ENCODE measurements at regions not wholly inside any gene's neighbourhood (a gene's known extent, or its start where the extent isn't known, plus 50 kb on each side); places are given as distances from the start of the nearest gene placed in this dataset.
A peak's percentile ranks its signal among the peaks of the same experiment; 100 is the strongest.
"Not testable (repeated sequence)": the region's sequence is repeated elsewhere in the genome, so short reads cannot be mapped to it uniquely, and the experiment has no call there.

DNA sequence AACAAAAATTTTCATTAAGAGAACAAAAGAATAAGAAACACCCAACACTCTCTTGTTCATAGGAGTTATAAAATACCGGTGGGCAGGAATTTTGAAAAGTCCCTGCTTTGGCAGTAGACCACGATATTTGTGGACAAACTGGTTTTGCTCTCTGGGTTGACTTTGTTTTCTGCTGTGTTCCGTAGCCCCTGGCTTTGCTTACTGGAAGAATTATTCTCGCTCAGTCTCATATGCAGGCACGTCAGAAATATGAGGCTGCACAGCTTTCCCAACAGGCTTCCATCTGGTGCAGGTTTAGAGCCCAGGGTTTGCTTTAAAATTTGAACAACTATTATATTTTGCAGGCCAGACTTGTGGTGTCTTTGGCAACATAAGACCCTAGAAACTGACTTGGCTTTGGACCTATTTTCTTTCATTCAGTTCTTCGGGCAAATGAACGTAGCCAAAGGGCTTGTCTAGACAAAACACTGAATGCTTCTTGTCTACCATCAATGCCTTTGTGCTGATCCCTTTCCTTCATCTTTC is 2012.6 kb downstream of the PCDH9 start:
- DNase-seq (ENCODE audit: low read depth) = no peak
- TF ChIP-seq, protein P1, sequence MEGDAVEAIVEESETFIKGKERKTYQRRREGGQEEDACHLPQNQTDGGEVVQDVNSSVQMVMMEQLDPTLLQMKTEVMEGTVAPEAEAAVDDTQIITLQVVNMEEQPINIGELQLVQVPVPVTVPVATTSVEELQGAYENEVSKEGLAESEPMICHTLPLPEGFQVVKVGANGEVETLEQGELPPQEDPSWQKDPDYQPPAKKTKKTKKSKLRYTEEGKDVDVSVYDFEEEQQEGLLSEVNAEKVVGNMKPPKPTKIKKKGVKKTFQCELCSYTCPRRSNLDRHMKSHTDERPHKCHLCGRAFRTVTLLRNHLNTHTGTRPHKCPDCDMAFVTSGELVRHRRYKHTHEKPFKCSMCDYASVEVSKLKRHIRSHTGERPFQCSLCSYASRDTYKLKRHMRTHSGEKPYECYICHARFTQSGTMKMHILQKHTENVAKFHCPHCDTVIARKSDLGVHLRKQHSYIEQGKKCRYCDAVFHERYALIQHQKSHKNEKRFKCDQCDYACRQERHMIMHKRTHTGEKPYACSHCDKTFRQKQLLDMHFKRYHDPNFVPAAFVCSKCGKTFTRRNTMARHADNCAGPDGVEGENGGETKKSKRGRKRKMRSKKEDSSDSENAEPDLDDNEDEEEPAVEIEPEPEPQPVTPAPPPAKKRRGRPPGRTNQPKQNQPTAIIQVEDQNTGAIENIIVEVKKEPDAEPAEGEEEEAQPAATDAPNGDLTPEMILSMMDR (conservative IDR thresholded peaks at IDR 0.05; ENCODE audit: low read depth, low read length) = no peak
- H3K4me3 ChIP-seq (ENCODE audit: low read depth, low read length) = no peak overlapping the region

DNA sequence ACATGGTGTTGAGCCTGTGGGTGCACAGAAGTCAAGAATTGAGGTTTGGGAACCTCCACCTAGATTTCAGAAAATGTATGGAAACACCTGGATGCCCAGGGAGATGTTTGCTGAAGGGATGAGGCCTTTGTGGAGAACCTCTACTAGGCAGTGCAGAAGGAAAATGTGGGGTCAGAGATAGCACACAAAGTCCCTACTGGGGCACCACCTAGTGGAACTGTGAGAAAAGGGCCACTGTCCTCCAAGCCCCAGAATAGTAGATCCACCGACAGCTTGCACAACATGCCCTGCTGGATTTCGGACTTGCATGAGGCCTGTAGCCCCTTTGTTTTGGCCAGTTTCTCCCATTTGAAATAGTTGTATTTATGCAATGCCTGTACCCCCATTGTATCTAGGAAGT is 2027.3 kb downstream of the PCDH9 start:
- DNase-seq (ENCODE audit: low read depth); H3K4me3 ChIP-seq (ENCODE audit: low read depth, low read length): not testable (repeated sequence)
- TF ChIP-seq, protein P1 (conservative IDR thresholded peaks at IDR 0.05; ENCODE audit: low read depth, low read length) = peak; percentile 4

DNA sequence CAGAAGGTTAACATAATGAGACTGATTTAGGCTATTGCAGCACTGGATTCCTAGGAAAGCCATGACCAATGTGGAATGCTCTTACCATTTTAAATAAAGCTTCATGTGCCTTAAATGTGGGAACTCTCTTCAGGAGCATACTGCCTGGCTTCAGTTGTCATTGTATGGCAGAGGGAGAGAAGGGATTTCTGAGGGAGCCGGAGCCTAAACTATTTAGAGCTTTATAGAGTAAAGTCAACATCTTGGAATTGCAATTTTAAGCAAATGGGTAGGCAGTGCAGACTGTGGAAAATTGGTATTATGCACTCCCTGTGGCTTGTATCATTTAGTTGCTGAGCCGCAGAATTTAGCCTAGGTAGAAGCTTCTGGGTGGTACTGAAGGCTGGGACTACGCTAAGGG is 2041.4 kb downstream of the PCDH9 start:
- TF ChIP-seq, protein P1 (conservative IDR thresholded peaks at IDR 0.05; ENCODE audit: low read depth, low read length) = no peak
- no peak for DNase-seq (ENCODE audit: low read depth)
- no peak overlapping the region for H3K4me3 ChIP-seq (ENCODE audit: low read depth, low read length)

DNA sequence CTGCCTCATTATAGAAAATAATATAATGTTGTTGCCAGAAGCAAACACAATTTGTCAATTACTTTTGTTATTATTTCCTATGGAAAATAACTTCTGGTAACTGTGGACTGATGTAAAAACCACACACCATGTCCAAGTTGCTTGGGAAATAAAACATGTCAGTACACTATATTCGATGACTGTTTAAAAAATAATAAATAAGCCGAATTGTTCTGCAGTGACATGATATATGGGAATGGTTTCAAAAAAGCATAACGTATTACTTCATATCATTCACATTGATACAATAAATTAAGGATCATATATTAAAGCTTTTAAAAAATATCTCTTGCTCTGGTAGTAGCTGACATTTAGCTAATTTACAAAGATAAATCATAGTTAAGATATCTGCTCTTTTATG is 2062.1 kb downstream of the PCDH9 start:
- TF ChIP-seq, protein P1 (conservative IDR thresholded peaks at IDR 0.05; ENCODE audit: low read depth, low read length) = no peak
- no peak for DNase-seq (ENCODE audit: low read depth)
- no peak overlapping the region for H3K4me3 ChIP-seq (ENCODE audit: low read depth, low read length)

DNA sequence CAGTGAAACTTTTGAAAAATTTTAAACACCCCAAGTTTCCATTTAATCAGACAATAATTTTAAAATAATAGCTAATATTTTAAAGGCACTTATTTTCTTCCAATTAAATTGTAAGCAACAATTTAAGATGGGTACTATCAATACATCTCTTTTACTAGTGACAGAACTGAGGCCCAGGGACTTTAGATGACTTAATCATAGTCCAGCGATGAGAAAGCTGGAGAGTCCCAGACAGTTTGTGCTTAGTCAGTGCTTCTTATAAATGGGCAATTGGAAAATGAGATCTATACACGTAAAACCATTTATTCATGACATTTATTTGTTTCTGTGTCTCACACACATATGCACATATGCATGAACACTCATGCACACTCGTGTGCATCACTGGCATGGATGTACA is 2063.5 kb downstream of the PCDH9 start:
- TF ChIP-seq, protein P1 (conservative IDR thresholded peaks at IDR 0.05; ENCODE audit: low read depth, low read length) = no peak

DNA sequence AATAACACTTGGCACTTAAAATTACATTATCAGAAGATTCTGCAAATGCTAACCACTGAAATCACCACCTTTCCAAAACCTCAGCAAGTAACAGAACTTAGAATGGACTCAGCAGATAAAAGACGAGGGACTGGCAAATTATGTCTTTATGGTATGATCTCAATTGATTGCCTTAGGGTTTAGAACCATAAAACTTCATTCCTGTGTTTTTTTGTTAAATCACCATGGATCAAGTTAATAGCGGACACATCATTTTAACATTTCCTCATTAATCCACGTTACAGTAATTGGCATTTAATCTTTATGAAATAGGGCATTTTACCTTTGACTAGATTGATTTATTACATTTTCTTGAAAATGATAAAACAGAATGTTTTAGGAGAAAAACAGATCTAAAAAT is 2070.3 kb downstream of the PCDH9 start:
- H3K4me3 ChIP-seq (ENCODE audit: low read depth, low read length) = no peak overlapping the region
- DNase-seq (ENCODE audit: low read depth) = no peak
- TF ChIP-seq, protein P1 (conservative IDR thresholded peaks at IDR 0.05; ENCODE audit: low read depth, low read length) = no peak

More for the DNA sequence above, 2063.5 kb downstream of the PCDH9 start:
- H3K4me3 ChIP-seq (ENCODE audit: low read depth, low read length) = no peak overlapping the region
- DNase-seq (ENCODE audit: low read depth) = no peak

DNA sequence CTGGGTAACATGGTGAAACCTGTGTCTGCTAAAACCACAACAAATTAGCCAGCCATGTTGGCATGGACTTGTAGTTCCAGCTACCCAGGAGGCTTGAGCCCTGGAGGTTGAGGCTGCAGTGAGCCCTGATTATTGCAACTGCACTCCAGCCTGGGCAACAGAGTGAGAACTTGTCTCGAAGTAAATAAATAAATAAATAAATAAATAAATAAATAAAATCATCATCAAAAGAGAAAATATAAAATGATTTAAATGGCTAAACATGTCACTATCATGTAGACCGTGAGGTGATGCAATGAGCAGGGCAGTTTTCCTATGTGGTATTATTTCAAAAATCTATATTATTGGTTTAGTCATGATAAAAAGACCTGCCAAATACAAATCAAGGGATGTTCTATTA is 2074.3 kb downstream of the PCDH9 start:
- no peak overlapping the region for H3K4me3 ChIP-seq (ENCODE audit: low read depth, low read length)
- DNase-seq (ENCODE audit: low read depth) = no peak
- TF ChIP-seq, protein P1 (conservative IDR thresholded peaks at IDR 0.05; ENCODE audit: low read depth, low read length) = no peak
